ENCODE measurements at regions not wholly inside any gene's neighbourhood (a gene's known extent, or its start where the extent isn't known, plus 50 kb on each side); places are given as distances from the start of the nearest gene placed in this dataset.

GRCh38 chr5:58204966-58205365 is 254.9 kb downstream of the PLK2 start:
- TF ChIP-seq CTCF (IDR thresholded peaks at IDR 0.05) (no peak), POLR2A (IDR thresholded peaks at IDR 0.05) (no peak)

Measured in lower leg skin (tissue), 3 donors.